ENCODE measurements at regions not wholly inside any gene's neighbourhood (a gene's known extent, or its start where the extent isn't known, plus 50 kb on each side); places are given as distances from the start of the nearest gene placed in this dataset.

DNA sequence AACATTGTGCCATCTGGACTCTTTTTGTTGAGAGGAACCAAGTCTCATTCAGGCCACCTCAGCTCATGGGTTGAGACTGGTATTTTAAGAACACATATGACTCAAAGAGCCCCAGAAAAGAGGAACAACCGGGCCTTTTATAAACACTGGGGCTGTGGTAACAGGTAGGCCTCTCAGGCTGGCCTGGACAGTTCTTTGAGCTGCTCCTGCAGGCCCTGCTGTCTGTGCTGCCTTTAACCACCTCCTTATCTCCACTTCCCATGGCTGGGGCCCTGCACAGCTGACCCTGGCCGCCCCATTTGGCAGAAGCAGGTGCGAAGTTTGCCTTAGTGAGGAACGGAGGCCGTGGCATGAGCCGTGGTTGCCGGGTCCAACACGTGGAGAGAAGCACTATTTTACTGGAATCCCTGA lies 163.3 kb downstream of the RHOU start:
- no peak for DNase-seq

DNA sequence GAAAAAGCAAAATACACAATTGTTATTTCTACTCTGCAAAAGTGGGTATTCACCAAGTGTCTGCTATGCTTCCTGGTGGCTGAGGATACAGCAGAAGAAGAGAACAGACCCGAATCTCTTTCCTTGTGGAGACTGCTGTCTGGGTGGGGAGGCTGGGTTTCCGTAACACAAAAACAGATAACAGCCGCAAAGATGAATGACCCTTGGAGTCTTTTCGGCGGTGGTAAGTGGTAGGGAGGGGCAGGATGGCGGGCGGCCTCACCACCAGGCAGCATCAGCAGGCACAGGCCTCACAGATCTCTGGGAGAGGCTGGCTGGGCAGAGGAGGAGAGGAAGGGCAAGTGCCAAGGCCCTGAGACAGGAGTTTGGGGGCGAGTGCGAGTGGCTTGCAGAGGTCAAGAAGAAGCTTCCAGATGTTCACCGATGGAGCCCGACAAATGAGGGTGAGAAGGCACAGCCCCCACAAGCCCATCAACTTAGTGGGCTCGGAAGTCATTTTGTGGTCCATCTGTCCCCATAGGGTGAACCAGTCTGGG lies 164.2 kb downstream of the RHOU start:
- DNase-seq = no peak

DNA sequence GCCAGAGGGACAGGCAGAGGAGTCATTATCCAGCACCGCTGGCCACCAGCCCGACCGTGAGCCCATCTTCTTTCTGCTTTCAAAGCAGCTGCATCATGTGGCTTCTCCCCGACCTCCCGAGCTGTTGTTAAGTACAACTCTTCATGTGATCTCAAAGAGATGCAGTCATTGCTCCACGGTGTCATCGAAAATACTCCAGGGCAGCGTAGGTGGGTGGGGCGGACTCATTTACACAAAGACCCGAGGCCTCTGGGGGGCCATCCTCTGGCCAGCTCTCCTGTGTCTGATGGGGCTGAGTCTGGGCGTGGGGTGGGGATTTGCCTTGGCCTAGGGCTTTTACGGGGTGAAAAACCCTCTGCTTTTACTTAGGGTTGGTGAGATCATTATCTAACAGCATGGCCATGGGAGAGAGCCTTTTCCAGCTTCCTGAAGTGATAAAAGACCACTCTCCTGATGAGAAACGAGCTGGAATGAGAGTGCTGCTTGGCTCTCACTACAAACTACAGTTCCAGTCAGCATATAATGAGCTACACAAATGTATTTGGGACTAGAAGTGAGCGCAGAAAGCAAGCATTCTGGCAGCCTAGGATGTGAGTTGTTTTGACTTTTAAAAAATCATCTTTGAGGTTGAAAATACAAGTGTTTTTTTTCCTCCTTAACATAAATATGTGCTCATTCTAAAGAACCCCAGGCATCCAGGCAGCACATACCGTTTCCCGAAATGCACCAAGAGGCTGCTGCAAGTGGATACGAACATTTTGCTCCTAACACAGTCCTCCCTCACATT lies 165.0 kb downstream of the RHOU start:
- peak; percentile 18 for DNase-seq

GRCh38 chr1:228900886-228901392 lies 165.7 kb downstream of the RHOU start:
- DNase-seq = no peak

- DNase-seq = no peak
Measured at GRCh38 chr1:228901936-228902681, 166.8 kb downstream of the RHOU start.

- DNase-seq = peak; percentile 99
Measured at GRCh38 chr1:228902781-228903433, 167.6 kb downstream of the RHOU start.

- DNase-seq = no peak
Measured at GRCh38 chr1:228903434-228904071, 168.3 kb downstream of the RHOU start.

- no peak for DNase-seq
Measured at GRCh38 chr1:228904222-228904621, 168.9 kb downstream of the RHOU start.

DNA sequence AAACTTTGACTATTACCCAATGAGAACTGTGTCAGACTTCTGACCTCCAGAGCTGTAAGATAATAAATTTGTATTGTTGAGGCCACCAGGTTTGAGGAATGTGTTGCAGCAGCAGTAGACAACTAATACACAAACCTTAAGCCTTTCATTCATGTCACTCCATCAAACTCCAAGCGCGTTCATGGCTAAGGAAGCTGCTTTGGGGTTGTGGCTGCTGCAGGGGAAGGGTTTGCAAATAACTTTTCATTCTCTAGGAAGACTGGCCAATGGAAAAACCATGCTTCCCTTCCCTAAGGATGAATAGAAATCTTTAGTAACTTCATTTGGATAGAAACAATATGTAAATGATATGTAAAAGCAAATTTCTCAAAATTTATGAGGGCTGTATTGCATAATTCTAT lies 170.4 kb downstream of the RHOU start:
- DNase-seq = no peak

GRCh38 chr1:228906223-228906860 lies 171.1 kb downstream of the RHOU start:
- no peak for DNase-seq

DNA sequence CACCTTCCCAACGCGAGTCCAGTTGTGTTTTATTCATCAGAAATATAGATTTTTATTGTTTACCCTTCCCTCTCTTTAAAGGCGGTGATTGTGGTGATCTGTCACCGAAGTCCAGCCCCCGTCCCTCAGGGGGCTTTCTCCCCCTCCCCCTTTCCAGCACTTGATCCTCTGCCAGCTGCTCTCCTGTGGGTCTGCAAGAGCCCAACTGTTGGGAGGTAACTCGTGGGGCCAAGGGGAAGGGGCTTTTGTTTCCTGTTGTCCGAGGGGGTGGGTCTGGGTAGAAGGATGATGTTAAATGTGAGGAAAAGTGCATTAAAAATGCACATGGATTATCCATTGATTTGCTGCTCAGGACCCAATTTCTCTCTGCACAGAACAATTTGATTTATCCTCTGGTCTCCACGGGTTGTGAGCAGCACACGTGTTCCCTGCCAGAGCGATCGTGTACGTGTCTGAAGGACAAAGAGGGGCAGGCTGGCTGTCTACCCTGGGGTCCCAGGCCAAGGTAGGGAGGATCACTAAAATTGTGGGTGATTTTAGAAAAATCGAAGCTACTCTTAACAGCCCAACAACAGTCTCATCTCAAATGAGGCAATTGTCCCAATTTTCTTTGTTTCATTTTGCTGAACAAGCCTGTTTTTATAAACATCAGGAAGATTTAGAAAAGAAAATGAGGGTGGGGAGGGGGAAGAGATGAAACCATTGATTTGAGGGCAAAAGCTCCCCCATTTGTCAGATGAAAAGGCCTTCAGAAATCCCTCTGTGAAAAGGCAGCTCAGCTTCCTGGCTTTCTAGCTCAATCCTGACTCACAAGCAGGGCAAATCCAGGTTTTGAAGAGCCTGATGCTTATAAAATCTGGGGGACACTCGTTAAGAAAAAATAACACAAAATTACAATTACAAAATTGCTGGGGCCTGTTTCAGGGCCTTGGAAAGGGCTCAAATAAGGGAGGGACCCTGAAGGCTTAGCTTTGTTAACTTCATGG lies 176.2 kb downstream of the RHOU start:
- no peak for DNase-seq

DNA sequence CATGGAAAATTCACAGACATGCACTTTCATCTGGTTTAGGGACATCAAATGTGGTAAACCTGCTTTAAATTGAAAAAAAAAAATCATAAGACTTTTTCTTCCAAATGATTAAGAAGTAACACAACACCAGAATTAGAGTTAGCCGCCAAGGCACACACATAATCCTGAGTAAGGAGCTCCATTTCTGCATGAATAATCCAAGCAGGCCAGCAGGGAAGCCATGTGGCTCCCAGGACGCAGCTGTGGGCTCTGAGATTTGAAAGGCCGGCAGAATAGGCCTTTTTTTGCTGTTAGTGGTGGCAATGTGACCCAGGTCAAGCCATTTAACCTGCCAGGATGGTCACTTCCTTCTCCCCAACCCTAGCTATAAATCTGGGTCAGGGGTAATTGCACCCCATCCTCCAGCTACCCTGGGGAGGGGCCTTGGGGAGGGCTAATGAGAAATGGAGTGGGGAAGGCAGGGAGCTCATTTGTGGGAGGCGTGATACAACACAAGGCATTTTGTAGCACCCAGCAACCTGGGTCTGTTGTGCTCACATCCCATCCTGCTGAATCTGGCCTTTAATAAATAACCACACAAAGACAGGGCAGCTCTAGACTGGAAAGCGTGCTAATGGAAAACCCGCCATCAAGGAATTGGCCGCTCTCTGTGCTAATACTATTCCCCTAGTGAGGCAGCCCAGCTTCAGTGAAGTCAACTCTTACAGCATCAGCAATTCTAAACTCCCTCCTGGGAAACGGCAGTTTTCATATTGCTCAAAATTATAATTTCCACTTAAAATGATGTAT lies 178.5 kb downstream of the RHOU start:
- no peak for DNase-seq

- DNase-seq = no peak
Measured at GRCh38 chr1:228914700-228915099, 179.4 kb downstream of the RHOU start.

DNA sequence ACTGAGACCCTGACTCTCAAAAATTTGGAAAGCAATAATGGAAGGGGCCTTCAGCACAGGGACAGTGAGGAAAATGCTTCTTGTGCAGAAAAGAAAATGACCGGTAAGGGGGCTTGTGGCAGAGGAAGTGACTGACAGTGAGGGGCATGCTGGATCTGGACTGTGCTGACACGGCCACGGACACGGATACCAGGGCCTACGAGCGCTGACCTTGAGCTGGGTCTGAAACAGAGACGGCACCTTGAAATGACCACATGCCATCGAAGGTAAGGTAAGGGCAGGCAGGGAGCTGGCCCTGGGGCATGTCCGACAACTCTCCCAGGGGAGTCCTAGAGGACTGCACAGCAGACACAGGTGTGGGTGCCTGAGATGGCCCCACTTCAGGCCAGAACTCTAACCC lies 182.1 kb downstream of the RHOU start:
- DNase-seq = no peak

GRCh38 chr1:228917755-228918154 lies 182.5 kb downstream of the RHOU start:
- peak; percentile 37 for DNase-seq

DNA sequence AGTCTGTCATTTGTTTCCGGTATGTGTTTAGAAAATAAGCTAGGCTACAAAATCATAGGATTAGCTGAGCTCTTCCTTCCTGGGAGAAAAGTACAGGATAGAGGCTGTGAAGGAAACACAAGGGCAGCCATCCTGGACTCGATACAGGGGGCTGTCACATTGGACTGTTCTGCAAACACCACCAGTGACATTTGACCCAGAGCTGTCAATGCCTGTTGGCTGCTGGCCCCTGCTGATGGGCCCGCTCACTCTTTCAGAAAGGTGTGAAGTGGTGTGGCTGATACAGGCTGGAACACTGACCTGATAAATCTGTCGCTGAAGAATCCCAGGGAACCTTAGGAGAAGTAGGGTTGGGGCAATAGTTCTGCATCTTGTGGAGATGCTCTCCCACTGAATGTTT lies 183.1 kb downstream of the RHOU start:
- DNase-seq = no peak

- no peak for DNase-seq
Measured at GRCh38 chr1:228919914-228920313, 184.6 kb downstream of the RHOU start.

DNA sequence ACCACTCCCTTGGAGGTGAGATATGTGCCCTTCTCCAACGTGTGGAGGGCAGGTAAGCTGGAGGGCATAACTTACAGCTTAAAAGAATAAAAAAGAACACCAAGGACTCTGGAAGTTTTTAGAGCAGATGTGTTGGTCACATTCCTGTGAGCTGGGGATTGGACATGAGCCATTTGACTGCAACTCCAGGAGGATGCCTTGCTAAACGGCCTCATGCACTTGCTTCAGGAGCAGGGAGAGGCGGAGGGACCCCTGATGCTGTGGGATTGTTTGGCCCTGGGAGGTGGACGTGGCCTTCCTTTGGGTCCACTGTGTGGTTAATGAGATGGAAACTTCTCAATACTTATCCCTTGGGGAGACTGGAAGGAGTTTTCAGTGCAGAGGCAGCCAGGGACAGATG lies 185.6 kb downstream of the RHOU start:
- peak; percentile 11 for DNase-seq

GRCh38 chr1:228921481-228921880 lies 186.2 kb downstream of the RHOU start:
- no peak for DNase-seq
